Fibroblast of skin of left quadriceps (primary cell): ENCODE measurements at regions not wholly inside any gene's neighbourhood (a gene's known extent, or its start where the extent isn't known, plus 50 kb on each side); places are given as distances from the start of the nearest gene placed in this dataset.
A peak's percentile ranks its signal among the peaks of the same experiment; 100 is the strongest.
"Not testable (repeated sequence)": the region's sequence is repeated elsewhere in the genome, so short reads cannot be mapped to it uniquely, and the experiment has no call there.

ENCODE experiments used
- DNase-seq, 2 experiments: peaks; one replicate each; pipeline ENCODE4 v3.0.0-alpha.2; 2013; ENCODE audit warnings: low read depth in 2 of 2

DNA sequence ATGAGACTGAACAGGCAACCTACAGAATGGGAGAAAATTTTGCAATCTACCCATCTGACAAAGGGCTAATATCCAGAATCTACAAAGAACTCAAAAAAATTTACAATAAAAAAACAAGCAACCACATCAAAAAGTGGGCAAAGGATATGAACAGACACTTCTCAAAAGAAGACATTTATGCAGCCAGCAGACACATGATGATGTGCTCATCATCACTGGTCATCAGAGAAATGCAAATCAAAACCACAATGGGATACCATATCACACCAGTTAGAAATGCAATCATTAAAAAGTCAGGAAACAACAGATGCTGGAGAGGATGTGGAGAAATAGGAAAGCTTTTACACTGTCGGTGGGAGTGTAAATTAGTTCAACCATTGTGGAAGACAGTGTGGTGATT, 51.7 kb upstream of the PAXBP1 start:
- not testable (repeated sequence) for DNase-seq

DNA sequence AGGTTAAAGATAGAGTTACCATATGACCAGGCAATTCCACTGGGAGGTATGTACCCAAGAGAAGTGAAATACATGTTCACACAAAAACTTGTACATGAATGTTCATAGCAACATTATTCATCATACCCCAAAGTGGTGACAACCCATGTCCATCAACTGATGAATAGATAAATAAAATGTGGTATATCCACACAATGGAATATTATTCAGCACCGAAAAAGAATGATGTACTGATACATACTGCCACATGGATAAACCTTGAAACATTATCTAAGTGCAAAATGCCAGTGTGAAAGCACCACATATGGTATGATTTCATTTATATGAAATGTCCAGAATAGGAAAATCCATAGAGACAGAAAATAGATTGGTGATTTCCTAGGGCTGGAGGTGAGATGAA, 53.4 kb upstream of the PAXBP1 start:
- DNase-seq, result no peak

DNA sequence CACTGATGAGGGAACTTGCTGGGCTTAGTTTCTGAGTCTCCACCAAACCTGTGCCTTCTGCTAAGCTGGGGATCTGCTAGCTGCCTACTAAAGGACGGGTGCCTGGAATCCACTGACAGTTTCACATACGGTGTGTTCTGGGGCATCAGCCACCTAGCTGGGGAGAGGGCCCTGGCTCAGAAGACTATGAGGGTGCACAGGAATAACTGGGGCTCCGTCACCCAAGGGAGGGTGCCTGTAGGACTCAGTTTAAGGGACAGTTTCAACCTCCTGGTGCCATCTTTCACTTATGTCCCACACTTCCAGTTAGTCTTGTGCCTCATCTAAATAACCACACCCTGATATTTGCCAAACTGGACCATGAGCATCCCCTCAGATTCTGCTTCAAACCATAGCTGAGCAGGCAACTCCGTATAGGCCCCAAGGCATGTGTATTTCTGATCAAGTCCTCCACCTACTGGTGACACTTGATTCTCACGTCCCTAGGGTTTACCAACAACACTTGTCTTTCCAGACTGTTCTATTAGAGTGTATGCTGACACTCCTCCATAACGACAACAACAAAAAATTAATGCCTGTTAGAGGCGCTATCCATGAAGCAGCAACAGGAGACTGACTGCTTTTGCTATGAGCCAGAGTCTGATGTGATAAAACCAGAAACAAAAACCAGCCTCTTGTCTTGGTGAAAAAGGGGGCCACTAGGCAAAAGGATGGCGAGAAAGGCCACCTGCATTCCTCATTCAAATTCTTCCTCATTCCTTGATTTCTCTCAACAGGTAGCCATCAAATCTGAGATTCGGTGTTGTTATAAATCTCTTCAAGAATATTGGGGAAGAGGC, 55.0 kb upstream of the PAXBP1 start:
- DNase-seq, result no peak

DNA sequence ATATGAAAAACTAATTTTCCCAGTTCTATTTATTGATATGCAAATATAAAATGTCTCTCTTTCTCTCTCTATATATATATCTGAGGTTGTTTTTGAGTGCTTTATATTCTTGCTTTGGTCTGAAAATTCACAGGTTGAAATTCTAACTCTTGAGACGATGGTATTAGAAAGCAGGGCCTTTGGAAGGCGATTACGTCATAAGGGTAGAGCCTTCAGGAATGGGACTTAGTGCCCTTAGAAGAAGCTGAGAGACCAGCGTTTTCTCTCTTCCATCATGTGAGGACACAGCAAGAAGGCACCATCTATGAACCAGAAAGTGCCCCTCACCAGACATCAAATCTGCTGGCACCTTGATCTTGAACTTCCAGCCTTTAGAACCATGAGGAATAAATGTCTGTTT, 57.4 kb upstream of the PAXBP1 start:
- no peak for DNase-seq

DNA sequence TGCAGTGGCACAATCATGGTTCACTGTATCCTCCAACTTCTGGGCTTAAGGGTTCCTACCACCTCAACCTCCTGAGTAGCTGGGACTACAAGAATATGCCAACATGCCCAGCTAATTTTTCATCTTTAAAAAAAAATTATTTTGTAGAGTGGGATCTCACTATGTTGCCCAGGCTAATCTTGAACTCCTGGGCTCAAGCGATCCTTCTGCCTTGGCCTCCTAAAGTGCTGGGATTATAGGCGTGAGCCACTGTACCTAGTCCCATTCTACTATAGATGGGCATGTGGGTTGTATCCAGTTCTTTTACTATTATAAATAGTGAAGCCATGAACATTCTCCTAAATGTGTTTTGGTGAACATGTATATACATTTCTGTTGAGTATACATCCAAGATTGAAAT, 57.9 kb upstream of the PAXBP1 start:
- no peak for DNase-seq

DNA sequence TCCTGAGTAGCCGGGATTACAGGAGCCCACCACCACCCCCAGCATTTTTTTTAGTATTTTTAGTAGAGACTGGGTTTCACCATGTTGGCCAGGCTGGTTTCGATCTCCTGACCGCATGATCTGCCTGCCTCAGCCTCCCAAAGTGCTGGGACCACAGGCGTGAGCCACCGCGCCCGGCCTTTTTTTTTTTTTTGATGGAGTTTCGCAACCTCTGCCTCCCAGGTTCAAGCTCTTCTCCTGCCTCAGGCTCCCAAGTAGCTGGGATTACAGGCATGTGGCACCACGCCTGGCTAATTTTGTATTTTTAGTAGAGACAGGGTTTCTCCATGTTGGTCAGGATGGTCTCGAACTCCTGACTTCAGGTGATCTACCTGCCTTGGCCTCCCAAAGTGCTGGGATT, 60.2 kb upstream of the PAXBP1 start:
- DNase-seq, result not testable (repeated sequence)

DNA sequence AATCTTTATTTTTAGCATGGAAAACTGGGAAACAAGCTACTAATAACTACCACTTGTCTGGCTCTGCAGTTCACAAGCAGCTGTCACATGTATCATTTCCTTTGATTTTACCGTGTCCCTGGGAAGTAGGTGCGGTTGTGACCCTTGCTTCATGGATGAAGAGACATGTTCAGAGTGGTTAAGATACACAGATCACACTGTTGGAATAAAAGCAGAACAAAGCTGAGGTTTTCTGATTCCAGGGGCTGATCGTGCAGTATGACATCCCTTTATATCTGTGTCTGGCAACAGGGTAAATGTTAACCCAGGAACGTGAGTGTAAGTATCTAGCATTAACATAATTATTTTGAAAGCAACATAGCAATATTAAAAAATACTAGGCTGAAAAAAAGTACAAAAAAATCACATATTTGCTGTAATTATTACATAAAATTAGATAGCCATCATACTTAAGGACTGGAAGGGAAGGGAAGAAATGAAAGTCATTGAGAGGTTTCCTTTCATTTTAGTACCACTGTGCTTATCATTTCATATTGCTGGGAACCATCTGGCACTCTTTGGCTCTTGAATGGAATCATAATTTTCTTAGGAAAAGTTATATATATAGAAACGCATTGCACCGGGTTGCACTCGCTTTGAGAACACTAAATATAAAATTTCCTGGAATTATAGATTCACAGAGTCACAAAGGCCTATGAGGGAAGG, 62.8 kb upstream of the PAXBP1 start:
- no peak for DNase-seq

DNA sequence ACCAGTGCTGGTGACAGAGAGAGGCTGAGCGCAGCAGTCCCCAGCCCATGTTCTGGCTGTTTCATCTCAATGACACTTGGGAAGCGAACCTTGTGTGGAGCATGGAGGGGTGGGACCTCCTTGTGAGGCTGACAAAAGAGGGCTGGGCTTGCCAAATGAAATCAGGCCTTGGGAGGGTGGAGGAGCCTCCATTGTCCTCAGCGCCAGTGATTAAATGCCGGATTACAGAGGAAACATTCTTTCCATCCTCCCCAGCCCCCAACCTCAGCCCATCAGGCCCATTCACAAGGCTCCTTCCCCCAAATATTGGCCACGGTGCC, 63.3 kb upstream of the PAXBP1 start:
- DNase-seq, result no peak

DNA sequence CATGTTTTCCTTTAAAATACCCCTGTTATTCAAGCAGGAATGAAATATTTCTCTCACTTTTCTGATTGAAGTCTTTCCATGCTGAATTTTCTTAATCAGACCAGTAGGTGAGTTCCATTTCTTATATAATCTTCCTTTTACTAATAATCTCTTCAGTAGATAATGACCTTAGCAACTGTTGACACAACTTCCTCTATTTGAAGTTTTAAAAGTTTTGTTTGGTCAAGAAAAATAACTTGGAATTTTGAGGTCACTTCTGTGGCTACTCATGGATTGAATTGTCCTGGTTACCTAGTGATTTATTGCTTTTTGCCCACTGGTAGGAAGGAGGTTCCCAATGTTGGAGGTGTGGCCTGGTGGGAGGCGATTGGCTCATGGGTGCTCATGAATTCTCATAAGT, 70.6 kb upstream of the PAXBP1 start:
- no peak for DNase-seq

DNA sequence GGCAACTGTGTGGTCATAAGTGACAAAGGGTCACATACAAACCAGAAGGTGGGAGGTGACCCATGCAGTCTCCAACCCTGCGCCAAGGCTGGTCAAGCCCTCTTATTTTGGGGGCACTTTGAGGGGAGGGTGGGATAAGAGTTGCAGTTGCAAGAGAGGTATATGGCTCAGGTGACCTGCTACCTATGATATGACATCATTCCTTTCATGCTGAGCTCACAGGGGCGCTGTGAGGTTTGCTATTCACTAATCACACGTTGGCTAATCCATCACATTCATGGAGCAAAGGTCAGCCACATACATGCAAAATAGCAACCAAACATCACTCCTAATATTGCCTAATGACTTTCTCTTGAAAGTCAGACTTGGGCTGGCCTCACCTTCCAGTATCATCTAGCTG, 72.0 kb upstream of the PAXBP1 start:
- DNase-seq, result no peak

DNA sequence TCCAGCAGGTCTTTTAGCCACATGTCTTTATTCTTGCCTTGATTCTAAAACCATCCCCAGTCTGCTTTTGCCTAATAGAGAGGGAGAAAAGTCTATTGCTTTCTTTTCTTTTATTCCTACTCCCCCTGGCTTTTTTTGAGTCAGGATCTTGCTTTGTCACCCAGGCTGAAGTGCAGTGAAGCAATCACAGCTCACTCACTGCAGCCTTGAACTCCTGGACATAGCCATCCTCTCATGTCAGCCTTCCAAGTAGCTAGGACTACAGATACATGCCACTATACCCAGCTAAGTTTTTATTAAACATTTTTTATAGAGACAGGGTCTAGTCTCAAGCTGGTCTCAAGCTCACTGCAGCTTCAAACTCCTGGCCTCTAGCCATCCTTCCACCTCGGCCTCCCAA, 72.5 kb upstream of the PAXBP1 start:
- no peak for DNase-seq

DNA sequence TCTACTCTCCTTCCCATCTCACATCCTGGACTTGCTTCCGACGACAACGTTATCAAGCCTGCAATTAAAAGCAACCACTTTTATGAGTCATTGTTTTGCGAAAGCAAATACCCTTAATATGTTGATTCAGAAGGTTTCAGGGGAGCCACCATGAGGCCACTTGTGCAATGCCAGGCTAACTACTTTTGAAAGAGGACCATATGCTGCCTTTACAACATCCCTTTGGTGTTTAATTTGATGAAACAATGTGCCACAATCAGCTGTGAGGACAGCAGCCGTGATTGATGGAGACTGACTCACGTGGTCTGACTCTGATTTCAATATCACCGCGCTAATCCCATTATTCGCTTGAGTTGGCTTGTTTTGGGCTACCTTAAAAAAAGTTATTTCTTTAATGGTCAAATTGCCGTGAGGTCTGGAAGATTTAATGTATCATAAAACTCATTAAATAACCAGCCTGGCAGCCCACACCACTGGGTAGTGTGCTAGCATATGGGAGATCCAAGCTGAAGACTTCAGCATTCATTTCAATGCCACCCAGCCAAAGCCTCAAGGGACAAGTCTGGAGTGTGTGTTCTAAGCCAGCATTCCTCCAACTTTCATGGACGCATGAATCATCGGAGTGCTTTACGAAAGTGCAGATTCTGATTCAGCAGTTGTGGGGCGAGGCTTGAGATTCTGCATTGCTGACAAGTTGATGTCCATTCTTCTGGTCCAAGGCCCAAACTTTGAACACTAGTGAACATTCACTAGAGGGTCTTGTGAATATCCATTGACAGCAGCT, 73.3 kb upstream of the PAXBP1 start:
- DNase-seq, result peak; percentile 32 to 44

DNA sequence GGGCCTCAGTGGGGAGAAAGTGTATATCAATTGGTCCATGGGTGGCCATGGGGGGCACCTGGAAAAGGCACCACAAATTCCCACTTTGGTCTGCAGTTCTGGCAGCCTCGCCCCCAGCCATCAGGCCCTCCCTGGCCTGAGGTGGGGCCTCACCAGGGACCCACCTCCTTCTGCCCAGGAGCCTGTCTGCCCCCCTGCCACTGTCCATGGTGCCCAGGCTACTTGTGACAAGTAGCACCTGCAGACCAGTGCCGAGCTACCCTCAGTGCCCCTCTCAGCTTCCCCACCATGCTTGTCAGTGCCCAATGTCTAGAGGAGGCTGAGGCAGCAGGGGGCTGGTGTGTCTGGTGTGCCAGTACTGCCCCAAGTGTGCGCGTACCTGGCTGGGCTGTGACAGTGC, 87.1 kb upstream of the PAXBP1 start:
- no peak for DNase-seq

DNA sequence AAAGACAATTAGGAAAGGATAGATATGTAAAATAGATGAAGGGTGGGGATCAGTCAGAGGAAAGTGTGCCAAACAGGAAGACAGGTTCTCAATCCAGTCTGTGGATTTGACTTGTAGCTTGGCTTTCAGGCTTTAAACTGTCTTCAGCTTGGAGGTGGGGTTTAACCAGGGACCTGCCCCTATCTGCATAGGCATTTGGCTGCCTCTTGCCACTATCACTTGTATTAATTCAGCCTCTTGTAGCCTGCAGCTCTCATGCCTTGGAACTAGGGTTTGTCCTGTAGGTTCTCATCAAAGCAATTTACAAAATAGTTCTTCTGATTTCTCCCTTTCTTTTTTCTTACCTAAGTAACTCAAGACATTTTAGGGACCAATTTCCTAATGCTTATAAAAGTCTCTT, 88.8 kb upstream of the PAXBP1 start:
- no peak for DNase-seq

DNA sequence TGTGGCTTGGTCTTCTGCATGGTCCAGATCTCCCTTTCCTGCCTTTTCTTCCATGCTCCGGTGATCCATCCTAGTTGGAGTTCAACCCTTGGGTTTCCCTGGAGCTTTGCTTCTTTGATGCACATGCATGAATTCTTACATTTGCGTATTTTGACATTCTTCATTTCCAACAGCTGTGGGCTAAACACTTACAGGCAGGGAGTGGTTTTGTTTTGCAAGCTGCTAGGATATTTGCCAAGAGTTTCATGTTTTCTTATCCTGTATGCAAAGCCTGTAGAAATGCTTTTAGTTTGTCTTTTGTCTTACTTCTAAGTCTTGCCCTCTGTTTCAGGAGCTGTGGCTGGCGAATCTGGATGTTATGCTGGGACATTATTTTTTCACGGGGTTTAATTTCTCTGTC, 90.3 kb upstream of the PAXBP1 start:
- DNase-seq, result peak; percentile 13

DNA sequence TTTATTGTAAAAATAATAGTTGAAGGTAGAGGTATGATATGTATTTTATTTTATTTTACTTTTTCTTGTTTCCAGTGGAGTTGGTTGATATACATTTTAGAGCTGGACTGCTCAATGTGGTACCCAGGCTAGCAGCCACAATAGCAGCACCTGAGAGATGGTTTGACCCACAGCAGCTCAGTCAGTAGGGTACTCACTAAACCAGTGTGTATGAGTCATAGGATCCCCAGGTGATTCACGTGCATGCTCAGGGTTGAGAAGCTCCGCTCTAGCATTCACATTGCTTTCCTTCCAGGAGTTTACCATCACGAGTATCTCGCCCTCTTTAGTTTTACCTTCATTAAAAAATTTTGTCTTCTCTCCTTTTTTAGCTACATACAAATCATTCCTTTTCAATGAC, 96.0 kb upstream of the PAXBP1 start:
- DNase-seq, result no peak

DNA sequence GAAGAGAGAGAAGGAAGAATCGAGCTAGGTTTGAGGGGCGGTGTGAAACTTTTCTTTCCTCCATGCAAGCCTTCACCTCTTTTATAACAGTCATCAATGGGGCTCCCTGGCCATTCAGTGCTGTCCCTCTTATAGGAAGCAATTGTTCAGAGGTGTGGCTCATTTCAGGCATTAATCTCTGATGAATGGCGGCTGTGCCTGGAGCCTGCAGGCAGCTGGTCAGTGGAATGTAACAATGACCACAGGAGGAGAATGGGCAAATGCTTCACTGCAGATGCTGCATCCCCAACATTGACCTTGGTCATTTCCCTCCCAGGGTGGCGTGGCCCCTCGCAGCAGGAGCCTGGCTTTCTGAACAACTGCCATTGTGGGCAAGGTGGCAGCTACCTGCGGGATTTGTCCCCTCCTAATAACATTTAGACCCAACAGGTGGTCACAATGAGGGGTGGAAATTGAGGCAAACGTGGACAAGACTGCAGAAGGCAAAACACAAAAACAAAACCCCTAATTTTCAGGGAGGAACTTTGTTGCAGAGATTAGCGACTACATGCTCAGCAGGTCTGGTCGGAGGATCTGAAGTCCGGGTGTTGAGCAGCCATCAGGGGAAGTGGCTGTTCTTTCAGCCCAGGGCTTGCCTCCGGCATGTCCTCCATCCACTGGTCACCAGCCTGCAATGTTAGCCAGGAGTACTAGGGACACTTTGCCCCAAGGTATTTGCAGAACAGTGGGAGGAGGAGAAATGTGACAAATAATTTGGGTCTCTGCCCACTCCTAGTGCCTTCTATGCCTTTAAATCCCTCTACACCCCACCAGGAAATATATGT, 97.3 kb upstream of the PAXBP1 start:
- DNase-seq, result no peak

DNA sequence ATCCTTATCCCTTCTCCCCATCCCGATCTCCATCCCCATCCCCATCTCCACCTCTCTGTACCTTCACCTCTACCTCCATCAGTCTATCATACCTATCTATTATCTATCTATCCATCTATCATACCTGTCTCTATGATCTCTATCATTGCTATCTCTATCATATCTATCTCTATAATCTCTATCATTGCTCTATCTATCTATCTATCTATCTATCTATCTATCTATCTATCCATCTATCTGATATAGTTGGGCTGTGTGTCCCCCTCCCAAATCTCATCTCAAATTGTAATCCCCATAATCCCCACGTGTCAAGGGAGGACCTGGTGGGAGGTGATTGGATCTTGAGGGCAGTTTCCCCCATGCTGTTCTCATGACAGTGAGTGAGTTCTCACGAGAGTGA, 97.9 kb upstream of the PAXBP1 start:
- DNase-seq, result no peak

DNA sequence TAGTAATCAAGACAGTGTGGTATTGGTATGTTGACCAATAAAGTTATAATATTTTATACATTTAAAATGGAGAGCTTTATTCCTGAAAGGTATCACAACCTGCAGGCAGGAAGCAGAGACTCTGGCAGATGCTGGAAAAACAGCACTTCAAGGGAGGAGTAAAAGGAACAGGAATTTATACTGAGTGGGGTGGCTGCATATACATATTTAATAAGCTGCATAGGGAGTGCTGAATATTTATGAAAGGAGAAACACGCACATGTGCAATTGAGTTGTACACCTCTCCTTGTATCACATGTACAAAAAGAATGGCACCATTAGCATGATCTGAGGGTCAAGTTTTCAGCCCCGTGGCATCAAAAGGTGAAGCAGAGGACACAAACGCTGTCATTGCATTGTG, 104.9 kb upstream of the PAXBP1 start:
- no peak for DNase-seq

DNA sequence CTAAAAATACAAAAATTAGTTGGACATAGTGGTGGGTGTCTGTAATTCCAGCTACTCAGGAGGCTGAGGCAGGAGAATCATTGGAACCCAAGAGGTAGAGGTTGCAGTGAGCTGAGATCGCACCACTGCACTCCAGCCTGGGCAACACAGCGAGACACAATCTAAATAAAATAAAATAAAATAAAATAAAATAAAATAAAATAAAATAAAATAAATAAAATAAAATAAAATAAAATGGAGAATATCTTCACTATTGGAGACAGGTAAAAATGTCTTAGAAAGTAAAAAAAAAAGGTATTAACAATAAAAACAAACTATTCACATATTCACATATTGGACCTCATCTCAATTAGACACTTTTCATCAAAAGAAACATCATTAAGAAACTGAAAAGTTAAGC, 106.3 kb upstream of the PAXBP1 start:
- not testable (repeated sequence) for DNase-seq

DNA sequence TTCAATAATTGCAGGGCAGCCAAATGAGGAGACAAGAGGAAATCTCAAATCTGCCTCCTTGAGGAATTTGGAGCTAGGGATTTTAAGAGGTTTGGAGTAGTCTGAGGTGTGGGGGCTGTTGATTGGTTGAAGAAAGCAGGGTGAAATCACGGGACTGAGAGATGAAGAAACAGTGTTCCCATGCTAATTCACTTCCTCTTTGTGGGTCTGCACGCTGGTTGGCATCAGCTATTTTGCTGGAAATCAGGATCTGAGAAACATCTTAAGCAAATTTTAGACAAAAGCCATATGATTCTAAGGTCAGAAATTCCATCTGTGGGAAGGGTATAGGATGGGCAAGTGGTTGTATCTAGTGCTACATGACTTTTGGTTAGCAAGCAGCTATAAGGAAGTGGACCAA, 107.1 kb upstream of the PAXBP1 start:
- DNase-seq, result no peak

DNA sequence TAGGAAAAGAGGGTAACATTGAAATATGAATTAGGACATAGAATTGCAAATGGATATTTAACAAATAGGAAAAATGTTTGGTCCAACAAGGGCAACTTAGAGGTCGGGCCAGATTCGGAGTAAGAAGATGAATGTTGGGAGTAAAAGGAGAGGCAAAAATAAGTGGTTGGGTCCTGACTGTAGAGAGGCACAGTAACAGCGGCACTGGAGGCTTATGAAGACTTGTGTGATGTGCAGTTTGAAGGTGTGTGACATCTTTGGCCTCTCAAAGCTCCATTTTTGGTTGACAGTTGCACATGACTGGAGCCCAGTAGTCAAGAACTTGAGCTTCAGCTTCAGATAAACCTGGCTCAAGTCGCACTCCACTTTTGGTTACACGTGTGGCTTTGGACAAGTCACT, 109.9 kb upstream of the PAXBP1 start:
- DNase-seq, result no peak
